Calu3 (cell line): ENCODE measurements at regions not wholly inside any gene's neighbourhood (a gene's known extent, or its start where the extent isn't known, plus 50 kb on each side); places are given as distances from the start of the nearest gene placed in this dataset.

Experiments
- BruUV-seq: library from RNA; stranded (reverse); fragments of 400-500 nt; replicated peaks from 2 replicates; lab custom pipeline; 2021; lab: Mats Ljungman, UMichigan
- CTCF ChIA-PET: fragments of 300-600 bp; sonication (Branson Sonifier 250); formaldehyde crosslinking; loops from one replicate; lab custom pipeline; 2022; ENCODE audit warnings: antibody characterized with exemption; lab: Charles Lee
- DNase-seq: peaks from one replicate; pipeline ENCODE4 v3.0.0; 2022
- H3K27ac Mint-ChIP-seq: one replicate; pipeline ENCODE4 v1.8.0; 2022; ENCODE audit warnings: mixed read lengths; ENCODE audit not compliant: unreplicated experiment
- H3K27me3 Mint-ChIP-seq: one replicate; pipeline ENCODE4 v1.8.0; 2022; ENCODE audit warnings: mixed read lengths; ENCODE audit not compliant: unreplicated experiment
- H3K36me3 Mint-ChIP-seq: one replicate; pipeline ENCODE4 v1.8.0; 2022; ENCODE audit warnings: mild to moderate bottlenecking, moderate library complexity, mixed read lengths; ENCODE audit not compliant: insufficient read depth, unreplicated experiment
- H3K4me1 Mint-ChIP-seq: one replicate; pipeline ENCODE4 v1.8.0; 2022; ENCODE audit warnings: mild to moderate bottlenecking, low read depth, mixed read lengths; ENCODE audit not compliant: unreplicated experiment
- H3K4me3 Mint-ChIP-seq: one replicate; pipeline ENCODE4 v1.8.0; 2022; ENCODE audit warnings: mild to moderate bottlenecking, low read depth, moderate library complexity, mixed read lengths; ENCODE audit not compliant: unreplicated experiment
- H3K9me3 Mint-ChIP-seq: one replicate; pipeline ENCODE4 v1.8.0; 2022; ENCODE audit warnings: low read depth, mixed read lengths; ENCODE audit not compliant: unreplicated experiment
- intact Hi-C: fragments of 100-400 bp; cut with micrococcal nuclease; formaldehyde crosslinking; loops from one replicate; pipeline ENCODE4 v1.10.0; 2022; ENCODE audit not compliant: unreplicated experiment
- TF ChIP-seq, protein P1 (sequence below): fragments of 200-600 bp; IDR thresholded peaks from one replicate; pipeline ENCODE4 v1.8.0; 2022; ENCODE audit warnings: antibody characterized with exemption; ENCODE audit not compliant: unreplicated experiment

DNA sequence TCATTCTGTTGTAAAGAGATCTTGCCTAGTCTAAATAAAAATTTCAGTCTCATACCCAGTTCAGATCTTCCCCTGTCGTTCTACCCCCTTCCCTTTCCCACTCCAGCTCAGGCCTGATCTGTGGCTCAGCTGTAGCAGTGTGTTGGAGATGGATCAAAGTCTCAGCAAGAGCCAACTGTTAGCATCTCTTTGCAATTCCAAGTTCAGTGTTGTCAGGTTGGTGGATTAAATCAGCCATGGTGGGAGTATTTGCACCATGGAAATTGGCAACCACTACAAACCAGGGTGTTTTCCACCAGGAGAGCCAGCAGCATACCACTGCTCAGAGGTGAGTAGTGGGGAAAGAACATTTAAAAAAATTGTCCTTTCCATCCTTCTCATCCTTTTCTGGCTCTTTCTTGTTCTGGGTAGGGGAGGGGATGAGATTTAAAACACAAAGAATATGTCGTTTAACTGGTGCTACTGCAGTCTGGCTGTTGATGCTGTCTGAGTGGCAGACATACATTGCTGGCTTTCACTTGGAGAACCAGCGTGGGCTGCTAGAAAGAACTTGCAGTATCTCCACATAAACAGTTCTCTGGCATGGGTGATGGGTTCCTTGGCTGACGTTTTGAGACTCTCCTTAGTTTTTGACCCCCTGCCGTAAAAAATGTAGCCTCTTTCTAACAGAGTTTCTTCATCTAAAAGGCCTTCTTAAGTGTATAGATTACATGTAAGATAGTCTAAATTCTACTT, 514.1 kb downstream of the RAB38 start:
- intact Hi-C loops = no loop called here
- H3K36me3 Mint-ChIP-seq = no peaks in the 10 kb centered on the region
- no peak overlapping the region for H3K4me3 Mint-ChIP-seq
- CTCF ChIA-PET = no interaction called here
- no peak overlapping the region for H3K27ac Mint-ChIP-seq
- no TSS peak for BruUV-seq
- no peaks in the 10 kb centered on the region for H3K27me3 Mint-ChIP-seq
- no peaks in the 10 kb centered on the region for H3K4me1 Mint-ChIP-seq
- TF ChIP-seq, protein P1, sequence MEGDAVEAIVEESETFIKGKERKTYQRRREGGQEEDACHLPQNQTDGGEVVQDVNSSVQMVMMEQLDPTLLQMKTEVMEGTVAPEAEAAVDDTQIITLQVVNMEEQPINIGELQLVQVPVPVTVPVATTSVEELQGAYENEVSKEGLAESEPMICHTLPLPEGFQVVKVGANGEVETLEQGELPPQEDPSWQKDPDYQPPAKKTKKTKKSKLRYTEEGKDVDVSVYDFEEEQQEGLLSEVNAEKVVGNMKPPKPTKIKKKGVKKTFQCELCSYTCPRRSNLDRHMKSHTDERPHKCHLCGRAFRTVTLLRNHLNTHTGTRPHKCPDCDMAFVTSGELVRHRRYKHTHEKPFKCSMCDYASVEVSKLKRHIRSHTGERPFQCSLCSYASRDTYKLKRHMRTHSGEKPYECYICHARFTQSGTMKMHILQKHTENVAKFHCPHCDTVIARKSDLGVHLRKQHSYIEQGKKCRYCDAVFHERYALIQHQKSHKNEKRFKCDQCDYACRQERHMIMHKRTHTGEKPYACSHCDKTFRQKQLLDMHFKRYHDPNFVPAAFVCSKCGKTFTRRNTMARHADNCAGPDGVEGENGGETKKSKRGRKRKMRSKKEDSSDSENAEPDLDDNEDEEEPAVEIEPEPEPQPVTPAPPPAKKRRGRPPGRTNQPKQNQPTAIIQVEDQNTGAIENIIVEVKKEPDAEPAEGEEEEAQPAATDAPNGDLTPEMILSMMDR = no peak
- no peaks in the 10 kb centered on the region for H3K9me3 Mint-ChIP-seq
- DNase-seq = no peak

GRCh38 chr11:87659807-87660206, 515.4 kb downstream of the RAB38 start:
- intact Hi-C loops = no loop called here
- no peak for DNase-seq
- no peak overlapping the region for H3K27ac Mint-ChIP-seq
- H3K36me3 Mint-ChIP-seq = no peaks in the 10 kb centered on the region
- H3K9me3 Mint-ChIP-seq = no peaks in the 10 kb centered on the region
- no TSS peak for BruUV-seq
- TF ChIP-seq, protein P1 = no peak
- no peak overlapping the region for H3K4me3 Mint-ChIP-seq
- H3K4me1 Mint-ChIP-seq = no peaks in the 10 kb centered on the region
- no peaks in the 10 kb centered on the region for H3K27me3 Mint-ChIP-seq
- CTCF ChIA-PET = no interaction called here

GRCh38 chr11:87645626-87646025, 529.6 kb downstream of the RAB38 start:
- intact Hi-C loops = no loop called here
- Mint-ChIP-seq H3K9me3 (peaks cover 2% of the 10 kb centered on the region), H3K4me3 (no peak overlapping the region), H3K27me3 (no peaks in the 10 kb centered on the region), H3K36me3 (no peaks in the 10 kb centered on the region), H3K4me1 (no peaks in the 10 kb centered on the region), H3K27ac (no peak overlapping the region)
- no peak for DNase-seq
- TF ChIP-seq, protein P1 = no peak
- CTCF ChIA-PET = no interaction called here
- BruUV-seq = no TSS peak

GRCh38 chr11:87639753-87640364, 535.4 kb downstream of the RAB38 start:
- TF ChIP-seq, protein P1 = no peak
- no TSS peak for BruUV-seq
- Mint-ChIP-seq H3K4me3 (no peak overlapping the region), H3K36me3 (no peaks in the 10 kb centered on the region), H3K27me3 (no peaks in the 10 kb centered on the region), H3K27ac (no peak overlapping the region), H3K4me1 (no peaks in the 10 kb centered on the region), H3K9me3 (no peaks in the 10 kb centered on the region)
- intact Hi-C loops = no loop called here
- DNase-seq = no peak
- CTCF ChIA-PET = no interaction called here
